ENCODE measurements at regions not wholly inside any gene's neighbourhood (a gene's known extent, or its start where the extent isn't known, plus 50 kb on each side); places are given as distances from the start of the nearest gene placed in this dataset.
"Not testable (repeated sequence)": the region's sequence is repeated elsewhere in the genome, so short reads cannot be mapped to it uniquely, and the experiment has no call there.

- DNase-seq (ENCODE audit: low read depth) = no peak
These were observed 346.3 kb downstream of the VRK1 start for GRCh38 chr14:97143456-97143855.

GRCh38 chr14:97148021-97148420 is 350.8 kb downstream of the VRK1 start:
- DNase-seq (ENCODE audit: low read depth) = not testable (repeated sequence)

- DNase-seq (ENCODE audit: low read depth) = no peak
These were observed 352.6 kb downstream of the VRK1 start for GRCh38 chr14:97149775-97150174.

GRCh38 chr14:97153527-97153926 is 356.3 kb downstream of the VRK1 start:
- DNase-seq (ENCODE audit: low read depth) = no peak

- no peak for DNase-seq (ENCODE audit: low read depth)
These were observed 358.1 kb downstream of the VRK1 start for GRCh38 chr14:97155320-97155719.

- DNase-seq (ENCODE audit: low read depth) = no peak
These were observed 358.6 kb downstream of the VRK1 start for GRCh38 chr14:97155814-97156213.

GRCh38 chr14:97156705-97157104 is 359.5 kb downstream of the VRK1 start:
- DNase-seq (ENCODE audit: low read depth) = no peak

GRCh38 chr14:97158102-97158501 is 360.9 kb downstream of the VRK1 start:
- DNase-seq (ENCODE audit: low read depth) = no peak

- no peak for DNase-seq (ENCODE audit: low read depth)
These were observed 361.9 kb downstream of the VRK1 start for GRCh38 chr14:97159124-97159523.

- DNase-seq (ENCODE audit: low read depth) = no peak
These were observed 365.4 kb downstream of the VRK1 start for GRCh38 chr14:97162621-97163020.

- DNase-seq (ENCODE audit: low read depth) = no peak
These were observed 366.8 kb downstream of the VRK1 start for GRCh38 chr14:97164021-97164420.

GRCh38 chr14:97166497-97166896 is 369.3 kb downstream of the VRK1 start:
- no peak for DNase-seq (ENCODE audit: low read depth)

GRCh38 chr14:97167577-97167976 is 370.4 kb downstream of the VRK1 start:
- not testable (repeated sequence) for DNase-seq (ENCODE audit: low read depth)

GRCh38 chr14:97172644-97173043 is 375.5 kb downstream of the VRK1 start:
- DNase-seq (ENCODE audit: low read depth) = no peak

GRCh38 chr14:97177016-97177415 is 379.8 kb downstream of the VRK1 start:
- peak; percentile 7 for DNase-seq (ENCODE audit: low read depth)

GRCh38 chr14:97177635-97178034 is 380.5 kb downstream of the VRK1 start:
- DNase-seq (ENCODE audit: low read depth) = no peak

GRCh38 chr14:97178781-97179180 is 381.6 kb downstream of the VRK1 start:
- DNase-seq (ENCODE audit: low read depth) = no peak

GRCh38 chr14:97179573-97179972 is 382.4 kb downstream of the VRK1 start:
- DNase-seq (ENCODE audit: low read depth) = no peak

- peak; percentile 61 for DNase-seq (ENCODE audit: low read depth)
These were observed 383.4 kb downstream of the VRK1 start for GRCh38 chr14:97180304-97181200.

- DNase-seq (ENCODE audit: low read depth) = no peak
These were observed 388.0 kb downstream of the VRK1 start for GRCh38 chr14:97185186-97185585.

- no peak for DNase-seq (ENCODE audit: low read depth)
These were observed 390.7 kb downstream of the VRK1 start for GRCh38 chr14:97187916-97188315.

- DNase-seq (ENCODE audit: low read depth) = no peak
These were observed 399.2 kb downstream of the VRK1 start for GRCh38 chr14:97196336-97196735.

GRCh38 chr14:97198813-97199212 is 401.6 kb downstream of the VRK1 start:
- DNase-seq (ENCODE audit: low read depth) = no peak

- DNase-seq (ENCODE audit: low read depth) = no peak
These were observed 403.1 kb downstream of the VRK1 start for GRCh38 chr14:97200245-97200644.
